NCI-H2196 treated with DMSO at 0.1 percent for 48 hours (cell line): ENCODE measurements at regions not wholly inside any gene's neighbourhood (a gene's known extent, or its start where the extent isn't known, plus 50 kb on each side); places are given as distances from the start of the nearest gene placed in this dataset.
"Not testable (repeated sequence)": the region's sequence is repeated elsewhere in the genome, so short reads cannot be mapped to it uniquely, and the experiment has no call there.

Experiments used
- DNase-seq: peaks from one replicate; lab custom pipeline; 2025; ENCODE audit not compliant: unreplicated experiment; lab: John Stamatoyannopoulos, UW

- no peak for DNase-seq
These were observed 618.8 kb upstream of the SEMA3D start for GRCh38 chr7:85805656-85806055.

GRCh38 chr7:85805249-85805648 lies 618.4 kb upstream of the SEMA3D start:
- no peak for DNase-seq

- no peak for DNase-seq
These were observed 615.4 kb upstream of the SEMA3D start for GRCh38 chr7:85802211-85802610.

GRCh38 chr7:85796956-85797355 lies 610.1 kb upstream of the SEMA3D start:
- DNase-seq, result no peak

GRCh38 chr7:85791098-85791497 lies 604.2 kb upstream of the SEMA3D start:
- DNase-seq, result not testable (repeated sequence)

GRCh38 chr7:85781606-85782005 lies 594.8 kb upstream of the SEMA3D start:
- DNase-seq, result no peak

GRCh38 chr7:85776691-85777345 lies 590.0 kb upstream of the SEMA3D start:
- no peak for DNase-seq

GRCh38 chr7:85775431-85775830 lies 588.6 kb upstream of the SEMA3D start:
- no peak for DNase-seq

GRCh38 chr7:85774986-85775385 lies 588.1 kb upstream of the SEMA3D start:
- DNase-seq, result no peak

GRCh38 chr7:85773116-85773728 lies 586.4 kb upstream of the SEMA3D start:
- no peak for DNase-seq

GRCh38 chr7:85771516-85771915 lies 584.7 kb upstream of the SEMA3D start:
- no peak for DNase-seq

GRCh38 chr7:85770332-85770731 lies 583.5 kb upstream of the SEMA3D start:
- DNase-seq, result no peak

- no peak for DNase-seq
These were observed 578.9 kb upstream of the SEMA3D start for GRCh38 chr7:85765698-85766298.

- DNase-seq, result no peak
These were observed 577.2 kb upstream of the SEMA3D start for GRCh38 chr7:85764034-85764433.

- no peak for DNase-seq
These were observed 570.5 kb upstream of the SEMA3D start for GRCh38 chr7:85757348-85757747.

- DNase-seq, result no peak
These were observed 563.6 kb upstream of the SEMA3D start for GRCh38 chr7:85750454-85750949.

- no peak for DNase-seq
These were observed 563.0 kb upstream of the SEMA3D start for GRCh38 chr7:85749696-85750453.

GRCh38 chr7:85748861-85749260 lies 562.0 kb upstream of the SEMA3D start:
- DNase-seq, result no peak

- DNase-seq, result no peak
These were observed 550.6 kb upstream of the SEMA3D start for GRCh38 chr7:85737426-85737825.

- no peak for DNase-seq
These were observed 549.2 kb upstream of the SEMA3D start for GRCh38 chr7:85736085-85736484.

GRCh38 chr7:85734823-85735222 lies 548.0 kb upstream of the SEMA3D start:
- DNase-seq, result no peak
